ENCODE measurements at regions not wholly inside any gene's neighbourhood (a gene's known extent, or its start where the extent isn't known, plus 50 kb on each side); places are given as distances from the start of the nearest gene placed in this dataset.

GRCh38 chr9:104245925-104246324, 151.8 kb downstream of the SMC2 start:
- no peaks in the 10 kb centered on the region for H3K9me3 ChIP-seq (ENCODE audit: insufficient read depth, low read depth, low read length)
- no peaks in the 10 kb centered on the region for H3K36me3 ChIP-seq (ENCODE audit: insufficient read depth, low read length)
- H3K27me3 ChIP-seq (ENCODE audit: insufficient read depth, low read length) = no peaks in the 10 kb centered on the region
- 96% methylated on average over 1 of the region's 1 CpG for WGBS
- no peaks in the 10 kb centered on the region for H3K4me1 ChIP-seq (ENCODE audit: insufficient read depth, low read length)
- no peak overlapping the region for H3K4me3 ChIP-seq (ENCODE audit: low read length)
- H3K9ac ChIP-seq (ENCODE audit: low read depth, low read length) = no peak overlapping the region
- H3K27ac ChIP-seq (ENCODE audit: low read depth, low read length) = no peak overlapping the region

GRCh38 chr9:104247899-104248460, 153.9 kb downstream of the SMC2 start:
- H3K4me1 ChIP-seq (ENCODE audit: insufficient read depth, low read length) = no peaks in the 10 kb centered on the region
- no peak overlapping the region for H3K9ac ChIP-seq (ENCODE audit: low read depth, low read length)
- H3K4me3 ChIP-seq (ENCODE audit: low read length) = no peak overlapping the region
- no peaks in the 10 kb centered on the region for H3K27me3 ChIP-seq (ENCODE audit: insufficient read depth, low read length)
- peaks cover 2% of the 10 kb centered on the region; the same call in 1 of the 2 replicates for H3K9me3 ChIP-seq (ENCODE audit: insufficient read depth, low read depth, low read length)
- no peaks in the 10 kb centered on the region for H3K36me3 ChIP-seq (ENCODE audit: insufficient read depth, low read length)
- H3K27ac ChIP-seq (ENCODE audit: low read depth, low read length) = no peak overlapping the region
- WGBS = 96% methylated on average over 3 of the region's 3 CpGs

- Histone ChIP-seq H3K9ac (ENCODE audit: low read depth, low read length) (no peak overlapping the region), H3K27me3 (ENCODE audit: insufficient read depth, low read length) (no peaks in the 10 kb centered on the region), H3K27ac (ENCODE audit: low read depth, low read length) (peak overlapping the region; percentile 37; the same call in 1 of the 2 replicates), H3K4me3 (ENCODE audit: low read length) (no peak overlapping the region), H3K4me1 (ENCODE audit: insufficient read depth, low read length) (peaks cover 59% of the 10 kb centered on the region), H3K9me3 (ENCODE audit: insufficient read depth, low read depth, low read length) (peaks cover 5% of the 10 kb centered on the region; the same call in 1 of the 2 replicates), H3K36me3 (ENCODE audit: insufficient read depth, low read length) (no peaks in the 10 kb centered on the region)
- 93% methylated on average over 3 of the region's 3 CpGs for WGBS
These were observed 162.1 kb downstream of the SMC2 start for GRCh38 chr9:104256031-104256695.

GRCh38 chr9:104256696-104257062, 162.6 kb downstream of the SMC2 start:
- Histone ChIP-seq H3K36me3 (ENCODE audit: insufficient read depth, low read length) (no peaks in the 10 kb centered on the region), H3K9me3 (ENCODE audit: insufficient read depth, low read depth, low read length) (peaks cover 5% of the 10 kb centered on the region; the same call in 1 of the 2 replicates), H3K4me1 (ENCODE audit: insufficient read depth, low read length) (peaks cover 64% of the 10 kb centered on the region), H3K4me3 (ENCODE audit: low read length) (no peak overlapping the region), H3K27me3 (ENCODE audit: insufficient read depth, low read length) (no peaks in the 10 kb centered on the region), H3K9ac (ENCODE audit: low read depth, low read length) (no peak overlapping the region), H3K27ac (ENCODE audit: low read depth, low read length) (no peak overlapping the region; the same call in 1 of the 2 replicates)

GRCh38 chr9:104258296-104259011, 164.3 kb downstream of the SMC2 start:
- 15% methylated on average over 10 of the region's 10 CpGs for WGBS
- 0 out of 2 replicates have a peak overlapping the region, but pooled peaks have one; percentile 18 for H3K9ac ChIP-seq (ENCODE audit: low read depth, low read length)
- peak overlapping the region; percentile 75; the same call in 1 of the 2 replicates for H3K27ac ChIP-seq (ENCODE audit: low read depth, low read length)
- H3K4me1 ChIP-seq (ENCODE audit: insufficient read depth, low read length) = peaks cover 67% of the 10 kb centered on the region
- no peaks in the 10 kb centered on the region for H3K27me3 ChIP-seq (ENCODE audit: insufficient read depth, low read length)
- H3K36me3 ChIP-seq (ENCODE audit: insufficient read depth, low read length) = no peaks in the 10 kb centered on the region
- H3K4me3 ChIP-seq (ENCODE audit: low read length) = peak overlapping the region; percentile 31
- H3K9me3 ChIP-seq (ENCODE audit: insufficient read depth, low read depth, low read length) = 0 out of 2 replicates have a peak, but pooled peaks cover 3% of the 10 kb centered on the region

- 63% methylated on average over 2 of the region's 3 CpGs for WGBS
- H3K27ac ChIP-seq (ENCODE audit: low read depth, low read length) = no peak overlapping the region; the same call in 1 of the 2 replicates
- no peak overlapping the region for H3K9ac ChIP-seq (ENCODE audit: low read depth, low read length)
- no peaks in the 10 kb centered on the region for H3K27me3 ChIP-seq (ENCODE audit: insufficient read depth, low read length)
- no peaks in the 10 kb centered on the region for H3K36me3 ChIP-seq (ENCODE audit: insufficient read depth, low read length)
- H3K4me1 ChIP-seq (ENCODE audit: insufficient read depth, low read length) = peaks cover 59% of the 10 kb centered on the region
- 0 out of 2 replicates have a peak, but pooled peaks cover 3% of the 10 kb centered on the region for H3K9me3 ChIP-seq (ENCODE audit: insufficient read depth, low read depth, low read length)
- H3K4me3 ChIP-seq (ENCODE audit: low read length) = no peak overlapping the region
These were observed 165.9 kb downstream of the SMC2 start for GRCh38 chr9:104260004-104260403.

- Histone ChIP-seq H3K27me3 (ENCODE audit: insufficient read depth, low read length) (no peaks in the 10 kb centered on the region), H3K4me3 (ENCODE audit: low read length) (no peak overlapping the region), H3K4me1 (ENCODE audit: insufficient read depth, low read length) (peaks cover 32% of the 10 kb centered on the region), H3K9me3 (ENCODE audit: insufficient read depth, low read depth, low read length) (no peaks in the 10 kb centered on the region), H3K9ac (ENCODE audit: low read depth, low read length) (no peak overlapping the region), H3K36me3 (ENCODE audit: insufficient read depth, low read length) (no peaks in the 10 kb centered on the region), H3K27ac (ENCODE audit: low read depth, low read length) (no peak overlapping the region)
- 88% methylated on average over 2 of the region's 2 CpGs for WGBS
These were observed 169.8 kb downstream of the SMC2 start for GRCh38 chr9:104263942-104264341.

GRCh38 chr9:104264431-104264830, 170.3 kb downstream of the SMC2 start:
- Histone ChIP-seq H3K36me3 (ENCODE audit: insufficient read depth, low read length) (no peaks in the 10 kb centered on the region), H3K9ac (ENCODE audit: low read depth, low read length) (no peak overlapping the region), H3K27ac (ENCODE audit: low read depth, low read length) (no peak overlapping the region), H3K4me1 (ENCODE audit: insufficient read depth, low read length) (peaks cover 28% of the 10 kb centered on the region), H3K27me3 (ENCODE audit: insufficient read depth, low read length) (no peaks in the 10 kb centered on the region), H3K9me3 (ENCODE audit: insufficient read depth, low read depth, low read length) (no peaks in the 10 kb centered on the region), H3K4me3 (ENCODE audit: low read length) (no peak overlapping the region)
- WGBS = 27% methylated on average over 1 of the region's 1 CpG

GRCh38 chr9:104269374-104269773, 175.3 kb downstream of the SMC2 start:
- H3K36me3 ChIP-seq (ENCODE audit: insufficient read depth, low read length) = no peaks in the 10 kb centered on the region
- no peak overlapping the region for H3K4me3 ChIP-seq (ENCODE audit: low read length)
- H3K27ac ChIP-seq (ENCODE audit: low read depth, low read length) = no peak overlapping the region
- no peaks in the 10 kb centered on the region for H3K9me3 ChIP-seq (ENCODE audit: insufficient read depth, low read depth, low read length)
- H3K9ac ChIP-seq (ENCODE audit: low read depth, low read length) = no peak overlapping the region
- peaks cover 8% of the 10 kb centered on the region for H3K4me1 ChIP-seq (ENCODE audit: insufficient read depth, low read length)
- H3K27me3 ChIP-seq (ENCODE audit: insufficient read depth, low read length) = no peaks in the 10 kb centered on the region

- Histone ChIP-seq H3K9me3 (ENCODE audit: insufficient read depth, low read depth, low read length) (no peaks in the 10 kb centered on the region), H3K36me3 (ENCODE audit: insufficient read depth, low read length) (no peaks in the 10 kb centered on the region; the same call in 1 of the 2 replicates), H3K4me1 (ENCODE audit: insufficient read depth, low read length) (peaks cover 8% of the 10 kb centered on the region), H3K27ac (ENCODE audit: low read depth, low read length) (no peak overlapping the region), H3K4me3 (ENCODE audit: low read length) (no peak overlapping the region), H3K27me3 (ENCODE audit: insufficient read depth, low read length) (no peaks in the 10 kb centered on the region), H3K9ac (ENCODE audit: low read depth, low read length) (no peak overlapping the region)
- 94% methylated on average over 4 of the region's 4 CpGs for WGBS
These were observed 176.2 kb downstream of the SMC2 start for GRCh38 chr9:104269996-104270963.

All from HUES64 (cell line).